C4-2B (cell line): ENCODE measurements at regions not wholly inside any gene's neighbourhood (a gene's known extent, or its start where the extent isn't known, plus 50 kb on each side); places are given as distances from the start of the nearest gene placed in this dataset.

Experiments
- ZFX ChIP-seq: fragments of 450-650 bp; IDR thresholded peaks from 2 replicates; pipeline ENCODE4 v1.6.1; 2017
- TF ChIP-seq, protein P1 (sequence below): fragments of 450-650 bp; conservative IDR thresholded peaks from 2 replicates; pipeline ENCODE4 v1.5.1; 2017; ENCODE audit warnings: mild to moderate bottlenecking

DNA sequence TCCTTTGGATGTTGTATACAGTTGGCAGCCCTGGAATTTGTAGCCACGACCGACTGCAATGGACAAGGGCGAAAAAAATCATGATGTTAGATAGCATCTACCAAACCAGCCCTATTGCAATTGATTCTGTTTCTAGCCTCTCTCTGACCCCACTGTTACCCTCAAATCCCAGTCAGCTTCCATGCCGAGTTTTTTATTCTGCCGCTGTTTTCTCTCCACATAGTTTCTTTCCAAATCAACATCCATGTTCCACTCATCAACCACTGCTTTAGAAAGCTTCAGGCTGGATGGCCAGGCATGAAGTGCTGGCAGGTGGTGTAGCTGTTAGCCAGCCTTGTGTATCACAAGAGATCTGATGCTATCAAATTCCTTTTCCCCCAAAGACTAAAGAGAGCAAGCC, 272.8 kb downstream of the FIGN start:
- TF ChIP-seq, protein P1, sequence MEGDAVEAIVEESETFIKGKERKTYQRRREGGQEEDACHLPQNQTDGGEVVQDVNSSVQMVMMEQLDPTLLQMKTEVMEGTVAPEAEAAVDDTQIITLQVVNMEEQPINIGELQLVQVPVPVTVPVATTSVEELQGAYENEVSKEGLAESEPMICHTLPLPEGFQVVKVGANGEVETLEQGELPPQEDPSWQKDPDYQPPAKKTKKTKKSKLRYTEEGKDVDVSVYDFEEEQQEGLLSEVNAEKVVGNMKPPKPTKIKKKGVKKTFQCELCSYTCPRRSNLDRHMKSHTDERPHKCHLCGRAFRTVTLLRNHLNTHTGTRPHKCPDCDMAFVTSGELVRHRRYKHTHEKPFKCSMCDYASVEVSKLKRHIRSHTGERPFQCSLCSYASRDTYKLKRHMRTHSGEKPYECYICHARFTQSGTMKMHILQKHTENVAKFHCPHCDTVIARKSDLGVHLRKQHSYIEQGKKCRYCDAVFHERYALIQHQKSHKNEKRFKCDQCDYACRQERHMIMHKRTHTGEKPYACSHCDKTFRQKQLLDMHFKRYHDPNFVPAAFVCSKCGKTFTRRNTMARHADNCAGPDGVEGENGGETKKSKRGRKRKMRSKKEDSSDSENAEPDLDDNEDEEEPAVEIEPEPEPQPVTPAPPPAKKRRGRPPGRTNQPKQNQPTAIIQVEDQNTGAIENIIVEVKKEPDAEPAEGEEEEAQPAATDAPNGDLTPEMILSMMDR, result no peak
- no peak for TF ChIP-seq ZFX
